ENCODE measurements at regions not wholly inside any gene's neighbourhood (a gene's known extent, or its start where the extent isn't known, plus 50 kb on each side); places are given as distances from the start of the nearest gene placed in this dataset.

GRCh38 chr5:165460911-165461310, 1955.5 kb downstream of the MAT2B start:
- Mint-ChIP-seq H3K9me3 (peaks cover 12 to 22% (median 17%) of the 10 kb centered on the region in 7 donors), H3K27ac (no peak overlapping the region), H3K36me3 (no peaks in the 10 kb centered on the region), H3K4me1 (peaks cover 9% of the 10 kb centered on the region), H3K27me3 (ENCODE audit: low read depth in 3 of 3) (peaks cover 0 to 2% (median 0%) of the 10 kb centered on the region in 3 donors), H3K4me3 (no peak overlapping the region)
- intact Hi-C loops (cut with micrococcal nuclease), result no loop called here
- Histone ChIP-seq H3K27ac (ENCODE audit: low read depth in 1 of 2, low read length in 2 of 2) (no peak overlapping the region), H4K20me1 (ENCODE audit: insufficient read depth, low read length) (no peaks in the 10 kb centered on the region), H3K36me3 (replicated peaks in 1 of 2; ENCODE audit: control insufficient read depth in 1 of 2, insufficient read depth in 2 of 2, low read length in 2 of 2) (no peaks in the 10 kb centered on the region), H3K4me3 (replicated peaks in 1 of 3; ENCODE audit: low read depth in 2 of 3, low read length in 3 of 3) (no peak overlapping the region), H3K4me2 (replicated peaks; ENCODE audit: extremely low read depth, low read length, poor library complexity, severe bottlenecking) (no peak overlapping the region), H3K27me3 (ENCODE audit: control insufficient read depth in 2 of 2, insufficient read depth in 2 of 2, low read length in 2 of 2) (no peaks in the 10 kb centered on the region), H3K9me3 (replicated peaks in 1 of 2; ENCODE audit: control insufficient read depth in 1 of 2, insufficient read depth in 1 of 2, low read length in 2 of 2) (peaks cover 11 to 17% of the 10 kb centered on the region in 2 donors), H3K9ac (ENCODE audit: insufficient read depth, low read length, poor library complexity, severe bottlenecking) (no peak overlapping the region), H3K79me2 (ENCODE audit: insufficient read depth, low read length) (no peaks in the 10 kb centered on the region), H2AFZ (ENCODE audit: insufficient read depth, low read depth, low read length, poor library complexity, severe bottlenecking) (no peak overlapping the region), H3K4me1 (ENCODE audit: control insufficient read depth in 1 of 2, insufficient read depth in 2 of 2, low read length in 2 of 2) (no peaks in the 10 kb centered on the region)
- no peak for DNase-seq
- no peak for TF ChIP-seq CTCF (IDR thresholded peaks at IDR 0.05)
- WGBS (ENCODE audit: insufficient coverage), result no CpG with 5 or more reads among the region's 4 CpGs

- H3K36me3 ChIP-seq (replicated peaks in 1 of 2; ENCODE audit: control insufficient read depth in 1 of 2, insufficient read depth in 2 of 2, low read length in 2 of 2), result no peaks in the 10 kb centered on the region
- H3K4me1 ChIP-seq (ENCODE audit: control insufficient read depth in 1 of 2, insufficient read depth in 2 of 2, low read length in 2 of 2), result no peaks in the 10 kb centered on the region
- Mint-ChIP-seq H3K4me3 (no peak overlapping the region), H3K36me3 (no peaks in the 10 kb centered on the region), H3K9me3 (peaks cover 0 to 4% (median 0%) of the 10 kb centered on the region in 7 donors), H3K27me3 (ENCODE audit: low read depth in 3 of 3) (no peaks in the 10 kb centered on the region), H3K4me1 (peaks cover 2% of the 10 kb centered on the region), H3K27ac (no peak overlapping the region)
- TF ChIP-seq CTCF (IDR thresholded peaks at IDR 0.05), result no peak
- H3K4me2 ChIP-seq (replicated peaks; ENCODE audit: extremely low read depth, low read length, poor library complexity, severe bottlenecking), result no peak overlapping the region
- no peak overlapping the region for H3K27ac ChIP-seq (ENCODE audit: low read depth in 1 of 2, low read length in 2 of 2)
- intact Hi-C loops (cut with micrococcal nuclease), result no loop called here
- no peaks in the 10 kb centered on the region for H3K9me3 ChIP-seq (replicated peaks in 1 of 2; ENCODE audit: control insufficient read depth in 1 of 2, insufficient read depth in 1 of 2, low read length in 2 of 2)
- no CpG with 5 or more reads among the region's 3 CpGs for WGBS (ENCODE audit: insufficient coverage)
- no peak overlapping the region for H3K9ac ChIP-seq (ENCODE audit: insufficient read depth, low read length, poor library complexity, severe bottlenecking)
- no peaks in the 10 kb centered on the region for H3K27me3 ChIP-seq (ENCODE audit: control insufficient read depth in 2 of 2, insufficient read depth in 2 of 2, low read length in 2 of 2)
- no peak for DNase-seq
- no peak overlapping the region for H3K4me3 ChIP-seq (replicated peaks in 1 of 3; ENCODE audit: low read depth in 2 of 3, low read length in 3 of 3)
- no peaks in the 10 kb centered on the region for H4K20me1 ChIP-seq (ENCODE audit: insufficient read depth, low read length)
- H2AFZ ChIP-seq (ENCODE audit: insufficient read depth, low read depth, low read length, poor library complexity, severe bottlenecking), result no peak overlapping the region
- no peaks in the 10 kb centered on the region for H3K79me2 ChIP-seq (ENCODE audit: insufficient read depth, low read length)
Measured at GRCh38 chr5:165477546-165477945, 1972.1 kb downstream of the MAT2B start.

All from CD14-positive monocyte (primary cell).